Upper lobe of left lung (tissue), 4 donors: ENCODE measurements at regions not wholly inside any gene's neighbourhood (a gene's known extent, or its start where the extent isn't known, plus 50 kb on each side); places are given as distances from the start of the nearest gene placed in this dataset.

ENCODE experiments used
- EP300 ChIP-seq, 4 donors: sonication (generic); formaldehyde crosslinking; IDR thresholded peaks; one replicate each; pipeline ENCODE4 v1.5.1; 2017; ENCODE audit warnings: antibody characterized with exemption in 4 of 4, control low read depth in 2 of 4
- POLR2A ChIP-seq, 4 donors: fragments of 450-650 bp; IDR thresholded peaks; one replicate each; pipeline ENCODE4 v1.5.1; 2016 to 2017; ENCODE audit warnings: antibody characterized with exemption in 4 of 4, mild to moderate bottlenecking in 2 of 4
- TF ChIP-seq, protein P1 (sequence below), 6 experiments: fragments of 450-650 bp in 4 of 6; fragments of 200-600 bp in 2 of 6; sonication (generic) in 2 of 6; IDR thresholded peaks; one replicate each; pipeline ENCODE4 v1.5.1; 2016 to 2019; ENCODE audit warnings: antibody characterized with exemption in 6 of 6

DNA sequence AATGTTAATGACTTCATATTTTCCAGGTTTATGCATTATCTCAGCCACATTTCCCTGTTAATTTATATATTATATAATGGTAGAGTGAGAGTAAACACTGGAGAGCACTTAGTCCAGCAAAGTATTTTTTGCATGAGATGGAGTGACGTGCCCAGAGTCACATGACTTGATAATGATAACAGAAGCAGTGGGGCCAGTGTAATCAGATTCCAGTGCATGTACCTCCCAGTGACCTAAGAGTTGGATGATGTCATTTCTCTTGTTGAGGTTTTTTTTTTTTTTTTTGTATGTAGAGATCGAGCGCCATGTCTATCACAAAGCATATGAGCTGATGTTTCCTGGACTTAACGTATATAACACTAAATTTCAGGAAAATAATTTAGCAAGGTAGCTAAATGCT lies 375.3 kb downstream of the CNTN6 start:
- TF ChIP-seq, protein P1, sequence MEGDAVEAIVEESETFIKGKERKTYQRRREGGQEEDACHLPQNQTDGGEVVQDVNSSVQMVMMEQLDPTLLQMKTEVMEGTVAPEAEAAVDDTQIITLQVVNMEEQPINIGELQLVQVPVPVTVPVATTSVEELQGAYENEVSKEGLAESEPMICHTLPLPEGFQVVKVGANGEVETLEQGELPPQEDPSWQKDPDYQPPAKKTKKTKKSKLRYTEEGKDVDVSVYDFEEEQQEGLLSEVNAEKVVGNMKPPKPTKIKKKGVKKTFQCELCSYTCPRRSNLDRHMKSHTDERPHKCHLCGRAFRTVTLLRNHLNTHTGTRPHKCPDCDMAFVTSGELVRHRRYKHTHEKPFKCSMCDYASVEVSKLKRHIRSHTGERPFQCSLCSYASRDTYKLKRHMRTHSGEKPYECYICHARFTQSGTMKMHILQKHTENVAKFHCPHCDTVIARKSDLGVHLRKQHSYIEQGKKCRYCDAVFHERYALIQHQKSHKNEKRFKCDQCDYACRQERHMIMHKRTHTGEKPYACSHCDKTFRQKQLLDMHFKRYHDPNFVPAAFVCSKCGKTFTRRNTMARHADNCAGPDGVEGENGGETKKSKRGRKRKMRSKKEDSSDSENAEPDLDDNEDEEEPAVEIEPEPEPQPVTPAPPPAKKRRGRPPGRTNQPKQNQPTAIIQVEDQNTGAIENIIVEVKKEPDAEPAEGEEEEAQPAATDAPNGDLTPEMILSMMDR (IDR thresholded peaks at IDR 0.05), result no peak
- TF ChIP-seq POLR2A (IDR thresholded peaks at IDR 0.05), result no peak
- TF ChIP-seq EP300 (IDR thresholded peaks at IDR 0.05), result no peak
